B cell (primary cell): ENCODE measurements at regions not wholly inside any gene's neighbourhood (a gene's known extent, or its start where the extent isn't known, plus 50 kb on each side); places are given as distances from the start of the nearest gene placed in this dataset.

Source experiments
- EZH2 ChIP-seq: IDR thresholded peaks from 2 replicates; pipeline ENCODE4 v1.6.1; 2012; ENCODE audit warnings: borderline replicate concordance, low read depth, mild to moderate bottlenecking, moderate library complexity, low read length; ENCODE audit not compliant: insufficient read depth, poor library complexity, severe bottlenecking
- TF ChIP-seq, protein P1 (sequence below): fragments of 200-600 bp; IDR thresholded peaks from one replicate; pipeline ENCODE4 v1.8.0; 2022; ENCODE audit warnings: antibody characterized with exemption, mild to moderate bottlenecking

DNA sequence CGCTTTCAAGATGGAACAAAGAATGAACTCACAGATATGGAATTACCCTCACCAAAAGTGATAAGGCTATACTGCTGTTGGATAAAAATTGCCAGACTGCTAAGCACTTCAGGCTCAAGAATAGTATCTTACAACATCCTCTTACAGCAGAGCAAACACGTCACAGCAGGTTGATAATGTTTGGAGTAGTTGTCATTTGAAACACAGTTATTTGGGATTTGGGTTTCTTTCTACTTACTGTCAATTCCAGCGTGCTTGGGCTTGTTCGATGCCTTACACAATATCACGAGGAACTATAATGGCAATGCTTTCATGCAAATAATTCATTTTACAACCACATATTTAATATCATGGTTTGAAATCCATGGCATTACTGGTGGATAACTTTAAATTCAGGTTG, 1223.7 kb upstream of the AGA start:
- no peak for TF ChIP-seq EZH2
- TF ChIP-seq, protein P1, sequence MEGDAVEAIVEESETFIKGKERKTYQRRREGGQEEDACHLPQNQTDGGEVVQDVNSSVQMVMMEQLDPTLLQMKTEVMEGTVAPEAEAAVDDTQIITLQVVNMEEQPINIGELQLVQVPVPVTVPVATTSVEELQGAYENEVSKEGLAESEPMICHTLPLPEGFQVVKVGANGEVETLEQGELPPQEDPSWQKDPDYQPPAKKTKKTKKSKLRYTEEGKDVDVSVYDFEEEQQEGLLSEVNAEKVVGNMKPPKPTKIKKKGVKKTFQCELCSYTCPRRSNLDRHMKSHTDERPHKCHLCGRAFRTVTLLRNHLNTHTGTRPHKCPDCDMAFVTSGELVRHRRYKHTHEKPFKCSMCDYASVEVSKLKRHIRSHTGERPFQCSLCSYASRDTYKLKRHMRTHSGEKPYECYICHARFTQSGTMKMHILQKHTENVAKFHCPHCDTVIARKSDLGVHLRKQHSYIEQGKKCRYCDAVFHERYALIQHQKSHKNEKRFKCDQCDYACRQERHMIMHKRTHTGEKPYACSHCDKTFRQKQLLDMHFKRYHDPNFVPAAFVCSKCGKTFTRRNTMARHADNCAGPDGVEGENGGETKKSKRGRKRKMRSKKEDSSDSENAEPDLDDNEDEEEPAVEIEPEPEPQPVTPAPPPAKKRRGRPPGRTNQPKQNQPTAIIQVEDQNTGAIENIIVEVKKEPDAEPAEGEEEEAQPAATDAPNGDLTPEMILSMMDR, result no peak
